Activated B cell treated with CpG ODN at 0.5 μM for 24 hours (primary cell): ENCODE measurements at regions not wholly inside any gene's neighbourhood (a gene's known extent, or its start where the extent isn't known, plus 50 kb on each side); places are given as distances from the start of the nearest gene placed in this dataset.

ENCODE experiments used
- ATAC-seq: fragments of 200-7000 bp; cut with Tn5 transposase; one replicate; pipeline ENCODE4 v1.10.0; 2021; ENCODE audit warnings: low read depth, mild to moderate bottlenecking, moderate library complexity
- CTCF ChIA-PET: fragments of 350-600 bp; sonication (Branson Sonifier 250); formaldehyde crosslinking; loops from one replicate; lab custom pipeline; 2021; ENCODE audit warnings: antibody characterized with exemption; lab: Charles Lee
- POLR2A ChIA-PET: fragments of 350-600 bp; sonication (Branson Sonifier 250); formaldehyde crosslinking; loops from one replicate; lab custom pipeline; 2021; ENCODE audit warnings: antibody characterized with exemption; lab: Charles Lee
- DNase-seq: peaks from one replicate; pipeline ENCODE4 v3.0.0; 2022
- H3K27ac Mint-ChIP-seq: one replicate; pipeline ENCODE4 v1.8.0; 2020; ENCODE audit warnings: mixed read lengths
- H3K27me3 Mint-ChIP-seq: one replicate; pipeline ENCODE4 v1.8.0; 2021; ENCODE audit warnings: mixed read lengths
- H3K36me3 Mint-ChIP-seq: one replicate; pipeline ENCODE4 v1.8.0; 2021; ENCODE audit warnings: low read depth, mixed read lengths
- H3K4me1 Mint-ChIP-seq: one replicate; pipeline ENCODE4 v1.8.0; 2021; ENCODE audit warnings: mixed read lengths
- H3K4me3 Mint-ChIP-seq: one replicate; pipeline ENCODE4 v1.8.0; 2020; ENCODE audit warnings: mild to moderate bottlenecking, mixed read lengths
- H3K9me3 Mint-ChIP-seq: one replicate; pipeline ENCODE4 v1.8.0; 2020; ENCODE audit warnings: mixed read lengths
- intact Hi-C: fragments of 100-400 bp; cut with micrococcal nuclease; formaldehyde crosslinking; loops from one replicate; pipeline ENCODE4 v1.15.1; 2024
- TF ChIP-seq, protein P1 (sequence below): fragments of 200-600 bp; IDR thresholded peaks from one replicate; pipeline ENCODE4 v1.8.0; 2022; ENCODE audit warnings: antibody characterized with exemption, mild to moderate bottlenecking

DNA sequence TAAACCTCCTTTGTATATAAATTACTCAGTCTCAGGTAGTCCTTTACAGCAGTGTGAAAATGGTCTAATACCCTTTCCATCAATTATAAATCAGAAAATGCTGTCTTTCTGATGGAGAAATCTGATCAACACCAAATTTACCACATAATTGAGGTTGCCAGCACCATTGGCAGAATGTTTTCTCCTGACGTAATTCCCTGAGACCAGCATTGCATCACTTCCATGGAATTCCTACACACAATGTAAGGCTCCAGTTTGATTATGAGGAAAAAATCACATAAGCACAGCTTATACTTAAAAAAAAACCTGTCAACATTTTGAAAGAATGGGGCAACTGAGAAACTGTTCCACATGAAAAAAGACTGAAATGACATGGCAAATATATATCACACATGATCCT is 618.7 kb upstream of the CDH6 start:
- DNase-seq = no peak
- POLR2A ChIA-PET = no interaction called here
- CTCF ChIA-PET = no interaction called here
- Mint-ChIP-seq H3K4me3 (no peak overlapping the region), H3K27ac (no peak overlapping the region), H3K9me3 (peaks cover 12% of the 10 kb centered on the region), H3K4me1 (no peaks in the 10 kb centered on the region), H3K27me3 (no peaks in the 10 kb centered on the region), H3K36me3 (no peaks in the 10 kb centered on the region)
- intact Hi-C loops = no loop called here
- ATAC-seq = no peak
- TF ChIP-seq, protein P1, sequence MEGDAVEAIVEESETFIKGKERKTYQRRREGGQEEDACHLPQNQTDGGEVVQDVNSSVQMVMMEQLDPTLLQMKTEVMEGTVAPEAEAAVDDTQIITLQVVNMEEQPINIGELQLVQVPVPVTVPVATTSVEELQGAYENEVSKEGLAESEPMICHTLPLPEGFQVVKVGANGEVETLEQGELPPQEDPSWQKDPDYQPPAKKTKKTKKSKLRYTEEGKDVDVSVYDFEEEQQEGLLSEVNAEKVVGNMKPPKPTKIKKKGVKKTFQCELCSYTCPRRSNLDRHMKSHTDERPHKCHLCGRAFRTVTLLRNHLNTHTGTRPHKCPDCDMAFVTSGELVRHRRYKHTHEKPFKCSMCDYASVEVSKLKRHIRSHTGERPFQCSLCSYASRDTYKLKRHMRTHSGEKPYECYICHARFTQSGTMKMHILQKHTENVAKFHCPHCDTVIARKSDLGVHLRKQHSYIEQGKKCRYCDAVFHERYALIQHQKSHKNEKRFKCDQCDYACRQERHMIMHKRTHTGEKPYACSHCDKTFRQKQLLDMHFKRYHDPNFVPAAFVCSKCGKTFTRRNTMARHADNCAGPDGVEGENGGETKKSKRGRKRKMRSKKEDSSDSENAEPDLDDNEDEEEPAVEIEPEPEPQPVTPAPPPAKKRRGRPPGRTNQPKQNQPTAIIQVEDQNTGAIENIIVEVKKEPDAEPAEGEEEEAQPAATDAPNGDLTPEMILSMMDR = no peak

DNA sequence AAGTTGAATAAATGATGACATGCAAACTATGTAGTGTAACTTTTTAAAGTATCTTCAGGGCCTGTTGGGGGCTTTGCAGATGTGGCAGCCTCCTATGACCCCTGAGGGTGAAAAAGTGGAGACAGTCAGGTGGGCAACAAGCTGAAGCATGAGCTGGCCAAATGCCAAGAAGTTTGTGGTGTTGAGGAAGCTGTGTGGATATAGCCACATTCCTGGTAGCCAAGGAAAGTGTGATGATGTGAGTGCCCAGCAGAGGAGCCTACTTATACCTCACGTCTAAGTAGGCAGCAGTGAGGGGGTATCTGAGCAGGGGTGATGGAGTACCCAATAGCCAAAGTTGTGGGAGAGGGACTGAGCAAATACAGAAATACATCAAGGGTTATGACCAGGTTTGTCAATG is 621.2 kb upstream of the CDH6 start:
- Mint-ChIP-seq H3K9me3 (peaks cover 11% of the 10 kb centered on the region), H3K4me1 (no peaks in the 10 kb centered on the region), H3K27ac (no peak overlapping the region), H3K4me3 (no peak overlapping the region), H3K27me3 (no peaks in the 10 kb centered on the region), H3K36me3 (no peaks in the 10 kb centered on the region)
- intact Hi-C loops = no loop called here
- ATAC-seq = no peak
- DNase-seq = no peak
- TF ChIP-seq, protein P1 = no peak
- ChIA-PET POLR2A (no interaction called here), CTCF (no interaction called here)

DNA sequence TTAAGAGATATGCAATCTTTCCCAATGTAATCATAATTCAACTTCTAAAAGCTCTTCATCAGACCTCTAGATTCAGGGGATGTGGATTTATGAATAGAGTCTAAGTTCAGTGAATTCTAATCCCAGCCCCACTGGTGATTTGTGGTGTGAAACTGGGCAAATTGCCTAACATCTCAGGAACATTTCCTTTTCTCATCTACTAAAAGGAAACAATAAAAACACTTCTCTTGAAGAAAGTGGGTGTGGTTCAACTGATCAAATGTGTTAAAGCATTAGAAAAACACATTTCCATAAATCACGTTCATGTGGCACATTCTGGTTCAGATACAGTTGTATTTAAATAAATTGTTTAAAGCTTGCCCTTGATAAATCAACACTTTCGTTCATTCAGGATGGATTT is 631.7 kb upstream of the CDH6 start:
- Mint-ChIP-seq H3K9me3 (peaks cover 9% of the 10 kb centered on the region), H3K4me3 (no peak overlapping the region), H3K36me3 (no peaks in the 10 kb centered on the region), H3K4me1 (no peaks in the 10 kb centered on the region), H3K27ac (no peak overlapping the region), H3K27me3 (no peaks in the 10 kb centered on the region)
- POLR2A ChIA-PET = no interaction called here
- DNase-seq = no peak
- ATAC-seq = no peak
- CTCF ChIA-PET = no interaction called here
- intact Hi-C loops = no loop called here
- TF ChIP-seq, protein P1 = no peak

DNA sequence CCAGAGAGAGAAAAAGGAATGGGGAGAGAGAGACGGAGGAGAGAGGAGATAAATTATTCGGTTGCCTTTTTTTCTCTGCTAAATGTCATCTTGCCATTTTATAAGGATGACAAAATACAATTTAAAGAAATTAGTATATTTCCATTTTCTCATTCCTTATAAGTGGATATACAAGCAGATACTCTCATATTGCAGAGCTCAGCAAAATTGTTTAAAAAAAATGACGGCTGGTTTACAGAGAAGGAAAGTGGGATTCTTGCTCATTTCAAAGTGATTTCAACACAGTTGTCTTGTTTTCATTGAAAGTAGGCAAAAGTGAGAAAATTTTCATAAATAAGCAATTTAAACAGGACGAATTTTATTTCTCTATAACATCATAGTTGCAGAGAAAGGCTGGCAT is 641.9 kb upstream of the CDH6 start:
- TF ChIP-seq, protein P1 = no peak
- peaks cover 3% of the 10 kb centered on the region for H3K9me3 Mint-ChIP-seq
- no peaks in the 10 kb centered on the region for H3K36me3 Mint-ChIP-seq
- ChIA-PET POLR2A (no interaction called here), CTCF (no interaction called here)
- H3K27me3 Mint-ChIP-seq = no peaks in the 10 kb centered on the region
- no peak overlapping the region for H3K27ac Mint-ChIP-seq
- DNase-seq (no peak), ATAC-seq (no peak)
- intact Hi-C loops = no loop called here
- H3K4me3 Mint-ChIP-seq = no peak overlapping the region
- H3K4me1 Mint-ChIP-seq = no peaks in the 10 kb centered on the region

DNA sequence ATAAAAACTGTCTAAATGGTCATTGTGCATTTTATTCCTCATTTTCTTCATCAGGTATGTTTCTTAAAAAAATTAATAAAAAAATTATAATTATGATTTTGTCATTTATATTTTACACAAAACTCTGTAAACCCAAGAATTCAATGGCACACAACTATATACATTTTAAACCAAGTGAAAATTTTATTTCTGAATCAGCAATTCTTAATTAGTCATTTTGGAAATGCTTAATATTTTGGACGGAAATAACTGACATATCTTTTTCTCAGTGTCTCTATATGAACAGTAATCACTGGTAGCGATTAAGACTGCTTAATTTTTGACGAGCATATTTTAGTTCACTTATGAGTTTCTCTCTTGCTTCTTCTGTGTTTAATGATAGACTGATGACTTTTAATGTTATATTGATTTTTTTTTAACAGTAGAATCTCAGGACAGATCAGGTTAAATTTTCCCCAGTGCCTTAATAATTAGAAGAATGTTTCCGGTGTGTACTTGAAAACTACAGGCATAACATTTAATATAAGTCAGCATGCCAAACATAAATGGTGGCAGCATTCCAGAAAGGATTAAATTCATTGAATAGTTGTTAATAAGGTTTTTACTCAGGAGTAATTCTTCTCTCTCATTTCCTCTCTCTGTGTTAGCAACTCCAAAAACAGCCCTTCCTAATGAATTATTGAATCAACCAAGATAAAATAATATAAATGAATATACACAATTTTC is 644.7 kb upstream of the CDH6 start:
- Mint-ChIP-seq H3K27me3 (no peaks in the 10 kb centered on the region), H3K36me3 (no peaks in the 10 kb centered on the region), H3K4me3 (no peak overlapping the region), H3K9me3 (peaks cover 7% of the 10 kb centered on the region), H3K4me1 (no peaks in the 10 kb centered on the region), H3K27ac (no peak overlapping the region)
- DNase-seq = no peak
- ChIA-PET CTCF (no interaction called here), POLR2A (no interaction called here)
- no peak for ATAC-seq
- TF ChIP-seq, protein P1 = no peak
- intact Hi-C loops = no loop called here
